Vagina (tissue), 2 donors: ENCODE measurements at regions not wholly inside any gene's neighbourhood (a gene's known extent, or its start where the extent isn't known, plus 50 kb on each side); places are given as distances from the start of the nearest gene placed in this dataset.

ENCODE experiments used
- DNase-seq, 2 donors: peaks; one replicate each; pipeline ENCODE4 v3.0.0-alpha.2; 2017; ENCODE audit errors: extremely low spot score in 2 of 2
- H3K27ac ChIP-seq: fragments of 200-600 bp; sonication (generic); one replicate; pipeline ENCODE4 v1.5.1; 2019
- H3K27me3 ChIP-seq: fragments of 200-600 bp; sonication (generic); one replicate; pipeline ENCODE4 v1.5.1; 2019
- H3K36me3 ChIP-seq, 2 donors: fragments of 200-600 bp; sonication (generic); one replicate each; pipeline ENCODE4 v1.5.1; 2017 to 2019
- H3K4me1 ChIP-seq: fragments of 200-600 bp; sonication (generic); one replicate; pipeline ENCODE4 v1.5.1; 2019
- H3K4me3 ChIP-seq, 2 donors: fragments of 200-600 bp; sonication (generic); 1 replicate in 1 of 2; 2 replicates in 1 of 2; pipeline ENCODE4 v1.5.1; 2016 to 2019
- H3K9me3 ChIP-seq: fragments of 200-600 bp; sonication (generic); one replicate; pipeline ENCODE4 v1.5.1; 2019
- CTCF ChIP-seq, 3 experiments: fragments of 450-650 bp in 2 of 3; fragments of 200-600 bp in 1 of 3; sonication (generic) in 1 of 3; IDR thresholded peaks; one replicate each; pipeline ENCODE4 v1.5.1; 2017 to 2019; ENCODE audit warnings: antibody characterized with exemption in 3 of 3, mild to moderate bottlenecking in 2 of 3, moderate library complexity in 2 of 3
- POLR2A ChIP-seq, 2 donors: fragments of 450-650 bp; IDR thresholded peaks; one replicate each; pipeline ENCODE4 v1.6.1; 2017; ENCODE audit warnings: antibody characterized with exemption in 2 of 2, mild to moderate bottlenecking in 2 of 2, moderate library complexity in 2 of 2
- POLR2AphosphoS5 ChIP-seq, 2 donors: sonication (generic); formaldehyde crosslinking; IDR thresholded peaks; one replicate each; pipeline ENCODE4 v1.9.0; 2017; ENCODE audit warnings: antibody characterized with exemption in 2 of 2, mild to moderate bottlenecking in 2 of 2, low read depth in 1 of 2; ENCODE audit not compliant: insufficient read depth in 1 of 2
- intact Hi-C: fragments of 100-400 bp; cut with DNase I; formaldehyde crosslinking; loops from one replicate; pipeline ENCODE4 v1.15.1; 2023

GRCh38 chr3:152192936-152193672 is 75.6 kb upstream of the MBNL1 start:
- Histone ChIP-seq H3K4me3 (no peak overlapping the region), H3K36me3 (no peaks in the 10 kb centered on the region), H3K4me1 (peaks cover 6% of the 10 kb centered on the region), H3K9me3 (no peaks in the 10 kb centered on the region), H3K27ac (peak overlapping the region; percentile 34), H3K27me3 (no peaks in the 10 kb centered on the region)
- no peak for TF ChIP-seq POLR2AphosphoS5 (IDR thresholded peaks at IDR 0.05; ENCODE audit: insufficient read depth in 1 of 2, low read depth in 1 of 2)
- no peak for TF ChIP-seq CTCF (IDR thresholded peaks at IDR 0.05)
- no peak for TF ChIP-seq POLR2A (IDR thresholded peaks at IDR 0.05)
- intact Hi-C loops, result no loop called here
- no peak for DNase-seq

DNA sequence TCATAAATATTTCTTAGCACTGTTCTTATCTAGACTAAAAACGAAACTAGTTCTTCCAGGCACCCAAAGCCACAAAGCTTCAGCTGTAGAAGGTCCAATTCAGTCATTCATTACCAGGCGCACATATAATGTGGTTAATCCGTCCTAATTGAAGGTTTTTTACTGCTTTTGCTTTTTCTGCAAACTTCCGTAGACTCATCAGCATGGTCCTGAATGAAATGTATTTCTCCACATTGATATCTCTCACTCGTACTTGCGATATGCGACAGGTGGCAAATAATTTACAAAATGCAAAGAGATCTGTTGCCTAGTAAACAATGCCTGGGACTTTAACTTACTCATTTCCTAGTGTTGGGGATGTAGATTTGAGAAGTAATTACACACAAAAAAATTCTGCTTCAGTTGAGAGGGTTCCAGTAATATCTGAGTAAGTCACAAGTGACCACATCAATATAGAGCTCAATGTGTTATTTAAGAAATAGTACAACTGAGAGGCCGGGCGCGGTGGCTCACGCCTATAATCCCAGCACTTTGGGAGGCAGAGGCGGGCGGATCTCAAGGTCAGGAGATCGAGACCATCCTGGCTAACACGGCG is 75.0 kb upstream of the MBNL1 start:
- peak overlapping the region; percentile 34 for H3K27ac ChIP-seq

DNA sequence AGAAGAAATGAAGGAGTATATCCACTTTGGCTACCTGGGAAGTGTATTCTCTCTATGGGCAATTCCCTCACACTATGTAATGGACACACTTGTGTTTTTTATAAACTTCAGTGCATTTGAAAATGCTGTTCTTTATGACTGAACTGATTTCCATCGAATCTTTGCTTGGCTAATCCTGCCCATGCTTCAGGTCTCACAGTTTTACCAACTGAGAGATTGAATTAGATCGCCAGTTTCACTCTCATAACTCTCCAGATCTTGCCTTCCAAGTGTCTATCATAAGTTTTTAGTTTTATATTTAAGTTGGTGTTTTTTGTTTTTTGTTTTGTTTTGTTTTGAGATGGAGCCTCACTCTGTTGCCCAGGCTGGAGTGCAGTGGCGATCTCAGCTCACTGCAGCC is 73.5 kb upstream of the MBNL1 start:
- DNase-seq, result no peak
- intact Hi-C loops, result no loop called here
- Histone ChIP-seq H3K27ac (peak overlapping the region; percentile 81), H3K27me3 (no peaks in the 10 kb centered on the region), H3K4me1 (peaks cover 22% of the 10 kb centered on the region), H3K36me3 (no peaks in the 10 kb centered on the region), H3K4me3 (no peak overlapping the region), H3K9me3 (no peaks in the 10 kb centered on the region)
- TF ChIP-seq POLR2A (IDR thresholded peaks at IDR 0.05) (no peak), CTCF (IDR thresholded peaks at IDR 0.05) (no peak), POLR2AphosphoS5 (IDR thresholded peaks at IDR 0.05; ENCODE audit: insufficient read depth in 1 of 2, low read depth in 1 of 2) (no peak)

More for the DNA sequence above, 75.0 kb upstream of the MBNL1 start:
- no peak overlapping the region for H3K4me3 ChIP-seq
- intact Hi-C loops, result no loop called here
- peaks cover 10% of the 10 kb centered on the region for H3K4me1 ChIP-seq
- no peak for TF ChIP-seq CTCF (IDR thresholded peaks at IDR 0.05)
- no peak for TF ChIP-seq POLR2AphosphoS5 (IDR thresholded peaks at IDR 0.05; ENCODE audit: insufficient read depth in 1 of 2, low read depth in 1 of 2)
- TF ChIP-seq POLR2A (IDR thresholded peaks at IDR 0.05), result no peak
- no peaks in the 10 kb centered on the region for H3K27me3 ChIP-seq
- no peak for DNase-seq
- no peaks in the 10 kb centered on the region for H3K36me3 ChIP-seq
- H3K9me3 ChIP-seq, result no peaks in the 10 kb centered on the region

- no peak overlapping the region for H3K4me3 ChIP-seq
- H3K27ac ChIP-seq, result peak overlapping the region; percentile 81
- TF ChIP-seq CTCF (IDR thresholded peaks at IDR 0.05) (no peak), POLR2AphosphoS5 (IDR thresholded peaks at IDR 0.05; ENCODE audit: insufficient read depth in 1 of 2, low read depth in 1 of 2) (no peak), POLR2A (IDR thresholded peaks at IDR 0.05) (no peak)
- DNase-seq, result no peak
- peaks cover 28% of the 10 kb centered on the region for H3K4me1 ChIP-seq
- H3K27me3 ChIP-seq, result no peaks in the 10 kb centered on the region
- H3K36me3 ChIP-seq, result no peaks in the 10 kb centered on the region
- H3K9me3 ChIP-seq, result no peaks in the 10 kb centered on the region
- intact Hi-C loops, result loop anchor here (2.0 kb wide), 1 partner anchor 72 kb away; the partner anchor contains the start of gene MBNL1
Measured at GRCh38 chr3:152196782-152197181, 71.9 kb upstream of the MBNL1 start.

GRCh38 chr3:152197451-152197850 is 71.3 kb upstream of the MBNL1 start:
- no peak overlapping the region for H3K4me3 ChIP-seq

More at GRCh38 chr3:152197451-152197850, 71.3 kb upstream of the MBNL1 start:
- no peak for DNase-seq
- no peaks in the 10 kb centered on the region for H3K36me3 ChIP-seq
- no peak for TF ChIP-seq CTCF (IDR thresholded peaks at IDR 0.05)
- TF ChIP-seq POLR2AphosphoS5 (IDR thresholded peaks at IDR 0.05; ENCODE audit: insufficient read depth in 1 of 2, low read depth in 1 of 2), result peak in 1 of 2 donors; percentile 7
- intact Hi-C loops, result loop anchor here (2.0 kb wide), 1 partner anchor 71 kb away; the partner anchor contains the start of gene MBNL1
- H3K27ac ChIP-seq, result peak overlapping the region; percentile 81
- H3K4me1 ChIP-seq, result peaks cover 28% of the 10 kb centered on the region
- no peaks in the 10 kb centered on the region for H3K27me3 ChIP-seq
- no peaks in the 10 kb centered on the region for H3K9me3 ChIP-seq
